Stimulated activated effector memory CD8-positive, alpha-beta T cell treated with anti-CD3 and anti-CD28 coated beads, Interleukin-12 subunit alpha, Interleukin-12 subunit beta, amount 100 ng/mL, for 72 hours (primary cell): ENCODE measurements at regions not wholly inside any gene's neighbourhood (a gene's known extent, or its start where the extent isn't known, plus 50 kb on each side); places are given as distances from the start of the nearest gene placed in this dataset.
"Not testable (repeated sequence)": the region's sequence is repeated elsewhere in the genome, so short reads cannot be mapped to it uniquely, and the experiment has no call there.

ENCODE experiments used
- ATAC-seq: fragments of 150-1000 bp; cut with Tn5 transposase; 2 replicates; pipeline ENCODE4 v1.10.0; 2021
- DNase-seq, 2 donors: peaks; one replicate each; pipeline ENCODE4 v3.0.0; 2021 to 2022; ENCODE audit warnings: low spot score in 2 of 2
- H3K27ac Mint-ChIP-seq: one replicate; pipeline ENCODE4 v1.8.0; 2022; ENCODE audit warnings: mild to moderate bottlenecking, mixed read lengths
- H3K36me3 Mint-ChIP-seq: one replicate; pipeline ENCODE4 v1.8.0; 2022; ENCODE audit warnings: mild to moderate bottlenecking, mixed read lengths
- H3K4me1 Mint-ChIP-seq: one replicate; pipeline ENCODE4 v1.8.0; 2022; ENCODE audit warnings: mixed read lengths
- H3K4me3 Mint-ChIP-seq: one replicate; pipeline ENCODE4 v1.8.0; 2022; ENCODE audit warnings: mild to moderate bottlenecking, mixed read lengths
- H3K9me3 Mint-ChIP-seq: one replicate; pipeline ENCODE4 v1.8.0; 2022; ENCODE audit warnings: mixed read lengths

DNA sequence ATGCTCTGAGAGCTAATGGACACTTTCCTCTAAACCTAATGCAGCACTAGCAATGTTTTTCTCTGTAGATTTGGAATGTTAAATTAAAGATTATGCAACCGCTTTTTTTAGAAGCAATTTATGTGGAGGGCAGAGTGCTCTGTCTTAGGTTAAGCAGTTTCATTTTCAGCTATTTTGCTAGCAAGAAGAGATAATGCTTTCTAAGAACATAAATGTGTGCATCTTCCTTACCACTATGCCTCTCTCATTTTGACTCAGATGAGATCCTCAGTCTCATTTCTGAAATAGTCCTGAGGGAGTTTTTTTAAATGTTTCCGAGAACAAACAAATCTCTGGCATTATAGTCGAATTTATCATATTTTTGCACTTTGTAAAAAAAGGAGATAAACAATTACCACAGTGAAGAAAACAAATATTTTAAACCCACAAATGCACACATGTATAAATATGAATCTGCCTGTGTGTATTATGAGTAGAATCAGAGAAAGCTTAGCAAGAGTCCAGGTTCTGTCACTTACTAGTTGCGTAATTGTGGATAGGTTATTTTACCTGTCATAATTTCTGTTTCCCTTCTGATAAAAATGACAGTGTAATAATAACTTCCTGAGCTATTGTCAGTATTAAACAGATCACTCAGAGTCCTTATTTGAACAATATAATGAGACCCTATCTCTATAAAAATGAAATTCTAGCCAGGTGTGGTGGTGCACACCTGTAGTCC, 207.7 kb upstream of the CRIM1 start:
- H3K4me1 Mint-ChIP-seq = peaks cover 17% of the 10 kb centered on the region
- no peaks in the 10 kb centered on the region for H3K9me3 Mint-ChIP-seq
- DNase-seq (no peak), ATAC-seq (peak; percentile 96)
- H3K36me3 Mint-ChIP-seq = no peaks in the 10 kb centered on the region
- peak overlapping the region; percentile 38 for H3K4me3 Mint-ChIP-seq
- no peak overlapping the region for H3K27ac Mint-ChIP-seq

DNA sequence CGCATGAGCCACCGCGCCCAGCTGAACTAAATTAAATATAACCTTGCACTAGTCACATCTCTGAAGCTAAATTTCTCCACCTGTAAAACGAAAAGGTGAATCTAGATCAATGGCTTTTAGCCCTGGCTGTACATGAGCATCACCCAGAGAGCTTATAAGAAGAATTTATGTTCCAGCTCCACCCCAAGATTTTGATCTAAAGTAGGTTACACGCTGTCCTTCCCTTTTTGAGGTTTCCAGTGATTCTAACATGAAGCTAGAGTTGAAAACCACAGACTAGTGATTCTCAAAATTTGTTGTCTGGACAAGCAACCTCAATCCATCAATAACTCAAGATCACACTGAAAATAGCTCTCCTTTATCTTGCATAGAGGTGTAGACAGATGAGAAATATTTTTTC, 208.8 kb upstream of the CRIM1 start:
- Mint-ChIP-seq H3K4me1 (peaks cover 17% of the 10 kb centered on the region), H3K4me3 (peak overlapping the region; percentile 38), H3K36me3 (no peaks in the 10 kb centered on the region), H3K27ac (no peak overlapping the region), H3K9me3 (no peaks in the 10 kb centered on the region)
- DNase-seq = no peak
- ATAC-seq = peak; percentile 53

DNA sequence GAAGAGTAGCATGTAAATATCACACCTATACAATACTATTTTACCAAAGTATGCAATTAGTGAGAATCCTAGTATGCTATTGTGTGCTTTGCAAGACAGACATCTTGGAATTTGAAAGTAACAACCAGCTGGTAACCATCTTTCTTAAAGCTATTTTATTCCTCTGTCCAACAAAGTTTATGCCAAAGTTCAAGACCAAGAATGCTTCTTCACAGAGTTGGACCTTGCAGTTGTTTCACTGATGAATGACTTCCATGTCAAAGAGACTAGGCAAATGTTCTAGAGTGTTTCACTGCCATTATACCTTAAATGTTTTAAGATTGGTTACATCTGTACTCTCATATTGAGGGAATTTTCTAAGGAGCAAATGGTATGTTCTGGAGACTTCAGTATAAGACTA, 215.2 kb upstream of the CRIM1 start:
- Mint-ChIP-seq H3K27ac (no peak overlapping the region), H3K4me3 (no peak overlapping the region)
- no peak for ATAC-seq

DNA sequence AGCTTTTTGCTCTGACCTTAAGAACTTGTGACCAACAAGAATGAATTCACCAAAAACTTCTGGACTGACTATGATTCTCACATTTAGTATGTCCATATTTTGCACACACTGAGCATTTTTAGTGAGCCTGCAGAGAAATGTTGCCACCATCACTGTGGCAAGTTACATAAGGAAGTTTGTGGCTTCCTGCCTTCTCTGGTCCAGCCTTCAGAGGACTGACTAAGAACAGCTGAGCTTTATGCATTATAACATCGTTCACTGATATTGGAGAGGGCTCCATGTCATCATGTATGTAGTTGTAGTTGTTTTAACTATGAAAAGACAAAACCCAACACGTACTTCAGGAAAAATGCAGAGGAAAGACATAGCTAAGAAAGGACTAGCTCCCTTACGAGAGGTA, 218.0 kb upstream of the CRIM1 start:
- H3K4me3 Mint-ChIP-seq = no peak overlapping the region

More for the DNA sequence above, 215.2 kb upstream of the CRIM1 start:
- Mint-ChIP-seq H3K36me3 (no peaks in the 10 kb centered on the region), H3K4me1 (peaks cover 22% of the 10 kb centered on the region), H3K9me3 (no peaks in the 10 kb centered on the region)
- no peak for DNase-seq

DNA sequence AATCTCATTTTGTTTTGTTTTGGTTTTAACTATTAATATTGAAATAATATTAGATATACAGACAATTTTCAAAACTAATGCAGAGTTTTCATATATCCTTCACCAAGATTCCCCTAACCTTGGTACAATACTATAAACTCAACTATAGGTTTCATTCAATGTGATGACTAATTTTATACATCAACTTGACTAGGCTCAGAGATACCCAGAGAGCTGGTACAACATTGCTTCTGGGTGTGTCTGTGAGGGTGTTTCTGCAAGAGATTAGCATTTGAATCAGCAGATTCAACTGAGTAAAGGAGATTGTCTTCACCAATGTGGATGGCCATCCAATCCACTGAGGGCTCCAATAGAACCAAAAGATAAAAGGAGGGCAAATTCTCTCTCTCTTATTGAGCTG, 221.3 kb upstream of the CRIM1 start:
- no peak overlapping the region for H3K4me3 Mint-ChIP-seq
- no peak overlapping the region for H3K27ac Mint-ChIP-seq
- peaks cover 28% of the 10 kb centered on the region for H3K4me1 Mint-ChIP-seq
- ATAC-seq (peak; percentile 60), DNase-seq (no peak)
- H3K36me3 Mint-ChIP-seq = no peaks in the 10 kb centered on the region
- H3K9me3 Mint-ChIP-seq = no peaks in the 10 kb centered on the region

More for the DNA sequence above, 218.0 kb upstream of the CRIM1 start:
- DNase-seq = no peak
- no peaks in the 10 kb centered on the region for H3K9me3 Mint-ChIP-seq
- peak; percentile 82 for ATAC-seq
- no peak overlapping the region for H3K27ac Mint-ChIP-seq
- H3K4me1 Mint-ChIP-seq = peaks cover 22% of the 10 kb centered on the region
- no peaks in the 10 kb centered on the region for H3K36me3 Mint-ChIP-seq

DNA sequence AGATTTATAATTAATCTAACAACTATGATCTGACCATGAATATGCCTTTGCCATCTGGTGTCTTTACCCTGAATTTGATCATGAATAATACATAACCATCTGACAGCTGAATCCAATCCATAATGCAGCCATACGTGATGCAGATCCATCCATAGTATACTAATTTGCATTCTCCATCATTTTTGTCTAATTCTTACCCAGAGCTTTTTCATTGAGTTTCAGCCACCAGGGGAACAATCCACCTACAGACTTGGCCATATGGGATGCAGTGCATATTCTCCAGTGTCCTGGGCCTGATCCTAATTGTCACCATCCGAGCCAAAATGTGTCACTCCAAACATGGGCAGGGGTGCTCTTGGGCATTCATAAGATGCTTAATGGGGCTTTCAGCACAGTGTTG, 227.2 kb upstream of the CRIM1 start:
- no peak overlapping the region for H3K4me3 Mint-ChIP-seq
- no peak overlapping the region for H3K27ac Mint-ChIP-seq
- H3K4me1 Mint-ChIP-seq = peaks cover 20% of the 10 kb centered on the region
- no peak for ATAC-seq
- no peaks in the 10 kb centered on the region for H3K9me3 Mint-ChIP-seq
- H3K36me3 Mint-ChIP-seq = no peaks in the 10 kb centered on the region
- DNase-seq = no peak

DNA sequence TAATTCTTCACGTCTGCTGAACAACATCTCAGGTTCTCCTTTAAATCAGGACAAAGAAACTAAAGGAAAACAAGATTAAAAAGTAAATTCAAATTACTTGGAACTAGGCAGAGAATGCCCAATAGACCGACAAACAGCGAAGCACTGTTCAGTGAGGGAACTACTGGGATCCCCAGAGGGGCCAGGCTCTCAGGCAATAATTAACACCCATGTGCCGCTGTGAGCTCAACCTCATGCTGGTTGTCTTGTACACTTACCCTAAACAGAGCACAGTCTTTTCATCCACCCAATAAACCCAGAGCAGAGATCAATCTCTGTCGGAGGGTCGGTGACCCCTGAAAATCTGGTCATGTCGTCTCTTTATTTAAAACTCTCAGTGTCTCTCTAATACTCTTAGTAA, 229.9 kb upstream of the CRIM1 start:
- H3K27ac Mint-ChIP-seq = no peak overlapping the region
- H3K36me3 Mint-ChIP-seq = no peaks in the 10 kb centered on the region
- DNase-seq (no peak), ATAC-seq (no peak)
- H3K4me1 Mint-ChIP-seq = peaks cover 27% of the 10 kb centered on the region
- H3K4me3 Mint-ChIP-seq = no peak overlapping the region
- H3K9me3 Mint-ChIP-seq = peaks cover 4% of the 10 kb centered on the region

DNA sequence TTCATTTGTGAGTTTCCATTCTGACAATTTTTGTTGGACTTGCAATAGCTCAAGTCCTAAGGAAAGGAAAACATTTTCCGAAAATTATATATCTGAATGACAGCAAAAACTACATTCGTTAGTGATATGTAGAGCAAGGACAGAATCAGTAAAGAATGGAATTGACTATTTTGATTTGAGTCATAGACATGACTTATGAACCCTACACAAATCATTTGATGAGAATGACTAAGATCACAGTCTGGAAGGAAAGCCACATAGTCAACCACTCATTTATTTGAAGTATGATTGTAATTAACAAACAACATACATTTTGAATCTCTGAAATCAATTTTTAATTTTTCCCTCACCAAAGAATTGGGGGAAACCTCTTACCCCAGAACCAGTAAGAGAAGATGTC, 231.6 kb upstream of the CRIM1 start:
- Mint-ChIP-seq H3K9me3 (peaks cover 4% of the 10 kb centered on the region), H3K36me3 (no peaks in the 10 kb centered on the region), H3K4me3 (no peak overlapping the region), H3K4me1 (peaks cover 22% of the 10 kb centered on the region), H3K27ac (no peak overlapping the region)
- DNase-seq (no peak), ATAC-seq (peak; percentile 99)

DNA sequence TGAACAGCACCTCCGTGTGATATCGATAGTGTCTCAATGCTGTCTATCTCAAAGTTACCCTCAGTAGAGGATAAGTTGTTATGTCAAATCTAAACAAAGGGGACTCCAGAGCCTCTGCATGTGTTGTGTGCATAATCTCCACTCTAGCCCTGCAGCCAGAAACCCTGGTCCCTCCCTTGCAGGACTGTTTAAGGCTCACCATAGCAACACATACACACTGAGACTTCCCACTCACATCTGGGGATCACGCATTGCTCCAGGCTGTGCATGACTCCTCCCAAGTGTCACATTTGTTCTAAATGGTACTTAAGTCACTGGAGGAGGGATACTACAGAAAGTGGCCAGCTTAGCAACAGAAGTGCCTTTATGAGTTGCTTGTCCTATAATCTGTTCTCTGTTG, 258.6 kb upstream of the CRIM1 start:
- ATAC-seq (no peak), DNase-seq (no peak)
- Mint-ChIP-seq H3K4me3 (no peak overlapping the region), H3K4me1 (no peaks in the 10 kb centered on the region), H3K36me3 (no peaks in the 10 kb centered on the region), H3K27ac (no peak overlapping the region), H3K9me3 (peaks cover 4% of the 10 kb centered on the region)

DNA sequence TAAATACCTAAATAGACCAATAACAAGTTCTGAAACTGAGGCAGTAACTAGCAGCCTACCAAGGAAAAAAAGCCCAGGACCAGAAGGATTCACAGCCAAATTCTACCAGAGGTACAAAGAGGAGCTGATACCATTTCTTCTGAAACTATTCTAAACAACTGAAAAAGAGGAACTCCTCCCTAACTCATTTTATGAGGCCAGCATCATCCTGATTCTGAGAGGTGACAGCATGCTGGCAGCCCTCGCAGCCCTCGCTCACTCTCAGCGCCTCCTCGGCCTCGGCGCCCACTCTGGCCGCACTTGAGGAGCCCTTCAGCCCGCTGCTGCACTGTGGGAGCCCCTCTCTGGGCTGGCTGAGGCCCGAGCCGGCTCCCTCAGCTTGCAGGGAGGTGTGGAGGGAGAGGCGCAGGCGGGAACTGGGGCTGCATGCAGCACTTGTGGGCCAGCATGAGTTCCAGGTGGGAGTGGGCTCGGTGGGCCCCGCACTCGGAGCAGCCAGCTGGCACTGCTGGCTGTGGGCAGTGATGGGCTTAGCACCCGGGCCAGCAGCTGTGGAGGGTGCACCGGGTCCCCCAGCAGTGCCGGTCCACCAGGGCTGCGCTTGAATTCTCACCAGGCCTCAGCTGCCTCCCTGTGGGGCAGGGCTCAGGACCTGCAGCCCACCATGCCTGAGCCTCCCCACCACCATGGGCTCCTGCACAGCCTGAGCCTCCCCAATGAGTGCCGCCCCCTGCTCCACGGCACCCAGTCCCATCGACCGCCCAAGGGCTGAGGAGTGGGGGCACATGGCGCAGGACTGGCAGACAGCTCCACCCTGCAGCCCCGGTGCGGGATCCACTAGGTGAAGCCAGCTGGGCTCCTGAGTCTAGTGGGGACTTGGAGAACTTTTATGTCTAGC, 263.5 kb upstream of the CRIM1 start:
- not testable (repeated sequence) for H3K36me3 Mint-ChIP-seq, ATAC-seq, H3K27ac Mint-ChIP-seq, H3K4me1 Mint-ChIP-seq, H3K9me3 Mint-ChIP-seq, H3K4me3 Mint-ChIP-seq, DNase-seq

DNA sequence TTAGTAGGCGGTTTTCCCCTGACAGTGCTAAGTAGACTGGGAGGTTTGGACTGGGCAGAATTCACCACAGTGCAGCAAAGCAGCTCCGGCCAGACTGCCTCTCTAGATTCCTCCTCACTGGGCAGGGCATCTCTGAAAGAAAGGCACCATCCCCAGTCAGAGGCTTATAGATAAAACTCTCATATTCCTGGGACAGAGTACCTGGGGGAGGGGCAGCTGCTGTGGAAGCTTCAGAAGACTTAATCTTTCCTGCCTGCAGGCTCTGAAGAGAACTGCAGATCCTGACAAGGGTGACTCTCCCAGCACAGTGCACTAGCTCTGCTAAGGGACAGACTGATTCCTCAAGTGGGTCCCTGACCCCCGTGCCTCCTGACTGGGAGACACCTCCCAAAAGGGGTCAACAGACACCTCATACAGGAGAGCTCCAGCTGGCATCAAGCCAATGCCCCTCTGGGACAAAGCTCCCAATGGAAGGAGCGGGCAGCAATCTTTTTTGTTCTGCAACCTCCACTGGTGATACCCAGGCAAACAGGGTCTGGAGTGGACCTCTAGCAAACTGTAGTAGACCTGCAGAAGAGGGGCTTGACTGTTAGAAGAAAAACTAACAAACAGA, 266.8 kb upstream of the CRIM1 start:
- no peak for ATAC-seq
- H3K4me1 Mint-ChIP-seq = no peaks in the 10 kb centered on the region

DNA sequence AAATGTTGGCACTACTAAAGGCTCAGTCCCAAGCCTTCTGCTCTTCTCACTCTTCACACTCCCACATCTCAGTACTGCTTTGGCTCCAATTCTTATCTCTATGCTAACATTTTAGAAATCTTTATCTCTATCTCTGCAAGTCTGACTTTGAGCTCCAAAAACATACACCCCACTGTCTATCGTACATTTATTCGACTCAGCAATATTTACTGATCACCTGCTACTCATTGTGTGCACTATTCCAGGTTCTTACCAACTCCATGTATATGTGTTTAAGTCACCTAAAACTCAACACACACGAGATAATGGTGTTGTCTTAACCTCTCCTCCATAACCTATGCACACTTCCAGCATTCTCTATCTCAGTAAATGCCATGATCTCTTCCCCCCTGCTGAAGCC, 268.2 kb upstream of the CRIM1 start:
- DNase-seq (no peak), ATAC-seq (no peak)
- no peaks in the 10 kb centered on the region for H3K4me1 Mint-ChIP-seq
- no peak overlapping the region for H3K4me3 Mint-ChIP-seq
- no peak overlapping the region for H3K27ac Mint-ChIP-seq
- no peaks in the 10 kb centered on the region for H3K36me3 Mint-ChIP-seq
- no peaks in the 10 kb centered on the region for H3K9me3 Mint-ChIP-seq

More for the DNA sequence above, 266.8 kb upstream of the CRIM1 start:
- Mint-ChIP-seq H3K27ac (no peak overlapping the region), H3K9me3 (no peaks in the 10 kb centered on the region), H3K4me3 (no peak overlapping the region), H3K36me3 (no peaks in the 10 kb centered on the region)
- no peak for DNase-seq

DNA sequence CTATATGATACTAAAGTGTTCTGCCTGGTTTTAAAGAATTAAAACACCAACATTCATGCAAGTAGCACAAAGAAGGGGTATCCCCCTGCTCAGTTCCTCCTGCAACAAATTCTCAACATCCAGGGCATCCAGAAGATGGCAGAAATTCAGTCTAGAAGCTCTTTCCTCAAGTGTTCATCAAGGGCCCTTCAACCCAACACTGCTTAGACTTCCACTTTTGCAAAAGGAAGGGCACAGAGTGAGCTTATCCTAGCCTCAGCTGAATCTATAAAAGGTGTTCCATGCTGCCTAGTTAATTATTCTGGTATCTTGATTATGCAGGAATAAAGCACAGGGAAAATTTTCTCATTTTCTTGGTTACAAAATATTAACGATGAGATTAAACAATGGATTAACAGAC, 275.8 kb upstream of the CRIM1 start:
- Mint-ChIP-seq H3K27ac (no peak overlapping the region), H3K9me3 (no peaks in the 10 kb centered on the region), H3K4me1 (no peaks in the 10 kb centered on the region), H3K36me3 (no peaks in the 10 kb centered on the region), H3K4me3 (no peak overlapping the region)
- DNase-seq (no peak), ATAC-seq (no peak)

DNA sequence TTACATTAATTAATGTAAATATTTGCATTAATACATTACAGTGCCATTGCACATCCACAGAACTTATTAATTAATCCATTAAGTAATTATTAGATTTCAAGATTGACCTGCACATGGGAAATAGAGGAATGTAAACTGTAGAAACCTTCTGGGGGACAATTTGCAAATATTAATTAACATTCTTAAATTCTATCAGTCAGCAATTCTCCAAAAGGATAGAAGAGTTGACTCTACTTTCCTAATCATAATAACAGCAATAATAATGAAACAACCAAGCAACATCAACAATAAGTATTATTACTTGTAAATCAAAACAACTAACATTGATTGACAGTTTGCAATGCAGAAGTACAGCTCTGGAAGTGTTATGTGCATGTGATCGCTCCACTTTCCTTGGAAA, 281.6 kb upstream of the CRIM1 start:
- Mint-ChIP-seq H3K4me1 (no peaks in the 10 kb centered on the region), H3K4me3 (no peak overlapping the region), H3K9me3 (no peaks in the 10 kb centered on the region), H3K36me3 (no peaks in the 10 kb centered on the region), H3K27ac (no peak overlapping the region)
- DNase-seq = no peak
- no peak for ATAC-seq

DNA sequence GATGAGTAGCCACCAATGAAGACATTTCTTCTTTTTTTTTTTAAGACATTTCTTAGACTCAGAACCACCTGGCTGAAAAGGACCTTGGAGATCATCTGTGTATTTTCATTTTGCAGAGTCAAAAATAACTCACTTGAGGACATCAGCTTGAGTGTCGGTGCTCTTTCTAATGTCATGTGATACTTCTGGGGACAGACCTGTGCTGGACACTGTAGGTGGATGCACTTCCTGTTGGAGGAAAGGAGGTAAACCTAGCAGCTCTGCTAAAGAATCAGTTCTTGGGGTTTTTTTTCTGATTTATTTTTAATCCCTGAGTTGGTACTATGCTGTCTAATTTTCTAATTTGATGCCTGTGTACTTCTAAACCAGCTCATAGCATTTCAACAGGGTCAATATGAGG, 283.9 kb upstream of the CRIM1 start:
- no peak for ATAC-seq
- Mint-ChIP-seq H3K27ac (no peak overlapping the region), H3K36me3 (no peaks in the 10 kb centered on the region), H3K4me1 (no peaks in the 10 kb centered on the region), H3K9me3 (no peaks in the 10 kb centered on the region), H3K4me3 (no peak overlapping the region)
- no peak for DNase-seq

DNA sequence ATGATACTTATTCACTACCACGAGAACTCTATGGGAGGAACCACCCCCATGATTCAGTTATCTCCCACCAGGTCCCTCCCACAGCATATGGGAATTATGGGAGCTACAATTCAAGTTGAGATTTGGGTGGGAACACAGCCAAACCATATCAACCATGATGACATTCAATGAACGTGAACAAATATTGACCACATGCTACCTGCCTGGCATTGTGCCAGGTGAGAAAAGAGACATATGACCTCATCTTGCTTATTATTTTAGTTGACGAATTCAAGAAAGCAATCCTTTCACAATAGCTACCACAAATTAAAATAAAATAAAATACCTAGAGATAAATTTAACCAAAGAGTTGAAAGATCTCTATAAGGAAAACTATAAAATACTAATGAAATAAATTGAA, 286.5 kb upstream of the CRIM1 start:
- DNase-seq = no peak
- no peaks in the 10 kb centered on the region for H3K36me3 Mint-ChIP-seq
- no peaks in the 10 kb centered on the region for H3K4me1 Mint-ChIP-seq
- H3K27ac Mint-ChIP-seq = no peak overlapping the region
- no peak overlapping the region for H3K4me3 Mint-ChIP-seq
- H3K9me3 Mint-ChIP-seq = no peaks in the 10 kb centered on the region
- ATAC-seq = no peak
